Peyer's patch (tissue), 4 donors: ENCODE measurements at regions not wholly inside any gene's neighbourhood (a gene's known extent, or its start where the extent isn't known, plus 50 kb on each side); places are given as distances from the start of the nearest gene placed in this dataset.

ENCODE experiments used
- DNase-seq, 3 donors: peaks; one replicate each; pipeline ENCODE4 v3.0.0-alpha.2; 2017 to 2019
- H3K27ac ChIP-seq, 4 donors: fragments of 200-600 bp; sonication (generic); one replicate each; pipeline ENCODE4 v1.5.1; 2016 to 2019
- H3K27me3 ChIP-seq, 2 donors: fragments of 200-600 bp; sonication (generic); one replicate each; pipeline ENCODE4 v1.5.1; 2019
- H3K36me3 ChIP-seq, 3 donors: fragments of 200-600 bp; sonication (generic); one replicate each; pipeline ENCODE4 v1.5.1; 2016 to 2019
- H3K4me1 ChIP-seq, 4 donors: fragments of 200-600 bp; sonication (generic); one replicate each; pipeline ENCODE4 v1.5.1; 2016 to 2019
- H3K4me3 ChIP-seq, 4 donors: fragments of 200-600 bp; sonication (generic); 1 replicate in 3 of 4; 2 replicates in 1 of 4; pipeline ENCODE4 v1.5.1; 2016 to 2019; ENCODE audit warnings: mild to moderate bottlenecking in 1 of 4
- H3K9me3 ChIP-seq, 4 donors: fragments of 200-600 bp; sonication (generic); one replicate each; pipeline ENCODE4 v1.5.1; 2016 to 2019; ENCODE audit warnings: mild to moderate bottlenecking in 1 of 4
- CTCF ChIP-seq, 6 experiments: fragments of 450-650 bp in 4 of 6; fragments of 200-600 bp in 2 of 6; sonication (generic) in 1 of 6; IDR thresholded peaks; one replicate each; pipeline ENCODE4 v1.5.1; 2017 to 2019; ENCODE audit warnings: antibody characterized with exemption in 6 of 6, mild to moderate bottlenecking in 3 of 6, moderate library complexity in 1 of 6
- POLR2A ChIP-seq, 2 donors: fragments of 450-650 bp; IDR thresholded peaks; one replicate each; pipeline ENCODE4 v1.5.1; 2017; ENCODE audit warnings: antibody characterized with exemption in 2 of 2, mild to moderate bottlenecking in 2 of 2, moderate library complexity in 2 of 2

GRCh38 chr12:22850185-22850584 lies 225.2 kb downstream of the ETNK1 start:
- no peaks in the 10 kb centered on the region for H3K4me1 ChIP-seq
- no peaks in the 10 kb centered on the region for H3K9me3 ChIP-seq
- DNase-seq = no peak
- no peaks in the 10 kb centered on the region for H3K36me3 ChIP-seq
- no peaks in the 10 kb centered on the region for H3K27me3 ChIP-seq
- H3K27ac ChIP-seq = no peak overlapping the region
- no peak overlapping the region for H3K4me3 ChIP-seq
- TF ChIP-seq CTCF (IDR thresholded peaks at IDR 0.05) (no peak), POLR2A (IDR thresholded peaks at IDR 0.05) (no peak)

GRCh38 chr12:22851532-22851931 lies 226.6 kb downstream of the ETNK1 start:
- no peak for DNase-seq
- Histone ChIP-seq H3K27ac (no peak overlapping the region), H3K36me3 (no peaks in the 10 kb centered on the region), H3K4me3 (no peak overlapping the region), H3K4me1 (no peaks in the 10 kb centered on the region), H3K27me3 (no peaks in the 10 kb centered on the region), H3K9me3 (no peaks in the 10 kb centered on the region)
- TF ChIP-seq POLR2A (IDR thresholded peaks at IDR 0.05) (no peak), CTCF (IDR thresholded peaks at IDR 0.05) (no peak)

GRCh38 chr12:22855456-22855855 lies 230.5 kb downstream of the ETNK1 start:
- no peak for DNase-seq
- Histone ChIP-seq H3K27me3 (no peaks in the 10 kb centered on the region), H3K36me3 (no peaks in the 10 kb centered on the region), H3K4me3 (no peak overlapping the region), H3K4me1 (no peaks in the 10 kb centered on the region), H3K27ac (no peak overlapping the region), H3K9me3 (no peaks in the 10 kb centered on the region)
- TF ChIP-seq POLR2A (IDR thresholded peaks at IDR 0.05) (no peak), CTCF (IDR thresholded peaks at IDR 0.05) (no peak)

GRCh38 chr12:22856178-22856577 lies 231.2 kb downstream of the ETNK1 start:
- H3K4me3 ChIP-seq = no peak overlapping the region
- no peak for TF ChIP-seq POLR2A (IDR thresholded peaks at IDR 0.05)
- TF ChIP-seq CTCF (IDR thresholded peaks at IDR 0.05) = peak in 4 of 6 experiments; percentile 41 to 56 (median 51)
- DNase-seq = no peak

GRCh38 chr12:22858849-22859570 lies 234.0 kb downstream of the ETNK1 start:
- no peak for DNase-seq
- Histone ChIP-seq H3K9me3 (no peaks in the 10 kb centered on the region), H3K36me3 (no peaks in the 10 kb centered on the region), H3K27me3 (no peaks in the 10 kb centered on the region), H3K27ac (no peak overlapping the region), H3K4me1 (no peaks in the 10 kb centered on the region), H3K4me3 (no peak overlapping the region)
- no peak for TF ChIP-seq POLR2A (IDR thresholded peaks at IDR 0.05)
- no peak for TF ChIP-seq CTCF (IDR thresholded peaks at IDR 0.05)

More at GRCh38 chr12:22856178-22856577, 231.2 kb downstream of the ETNK1 start:
- no peaks in the 10 kb centered on the region for H3K27me3 ChIP-seq
- no peaks in the 10 kb centered on the region for H3K36me3 ChIP-seq
- no peak overlapping the region for H3K27ac ChIP-seq
- H3K4me1 ChIP-seq = no peaks in the 10 kb centered on the region
- no peaks in the 10 kb centered on the region for H3K9me3 ChIP-seq
